Subcutaneous abdominal adipose tissue (tissue), 5 donors: ENCODE measurements at regions not wholly inside any gene's neighbourhood (a gene's known extent, or its start where the extent isn't known, plus 50 kb on each side); places are given as distances from the start of the nearest gene placed in this dataset.
"Not testable (repeated sequence)": the region's sequence is repeated elsewhere in the genome, so short reads cannot be mapped to it uniquely, and the experiment has no call there.

Experiments
- H3K27ac ChIP-seq: one replicate; pipeline ENCODE4 v1.7.0; 2013; ENCODE audit warnings: low read depth, mild to moderate bottlenecking, inconsistent platforms, low read length, moderate library complexity
- H3K27me3 ChIP-seq, 5 donors: one replicate each; pipeline ENCODE4 v1.7.0; 2013; ENCODE audit warnings: low read length in 5 of 5, inconsistent platforms in 1 of 5; ENCODE audit not compliant: control insufficient read depth in 5 of 5, insufficient read depth in 4 of 5
- H3K36me3 ChIP-seq, 5 donors: one replicate each; pipeline ENCODE4 v1.7.0; 2013; ENCODE audit warnings: low read length in 5 of 5; ENCODE audit not compliant: control insufficient read depth in 5 of 5, insufficient read depth in 5 of 5
- H3K4me1 ChIP-seq, 5 donors: one replicate each; pipeline ENCODE4 v1.7.0; 2013; ENCODE audit warnings: low read length in 5 of 5, mild to moderate bottlenecking in 3 of 5, moderate library complexity in 1 of 5; ENCODE audit not compliant: control insufficient read depth in 5 of 5, insufficient read depth in 5 of 5
- H3K4me3 ChIP-seq, 5 donors: one replicate each; pipeline ENCODE4 v1.7.0; 2013; ENCODE audit warnings: low read length in 5 of 5, low read depth in 1 of 5
- H3K9ac ChIP-seq, 5 donors: one replicate each; pipeline ENCODE4 v1.7.0; 2013; ENCODE audit warnings: low read length in 5 of 5, mild to moderate bottlenecking in 4 of 5, moderate library complexity in 3 of 5
- H3K9me3 ChIP-seq, 5 donors: one replicate each; pipeline ENCODE4 v1.7.0; 2013; ENCODE audit warnings: low read length in 5 of 5; ENCODE audit not compliant: control insufficient read depth in 5 of 5
- donor health status: healthy.
- donor health status: healthy.
- donor health status: healthy.
- donor health status: healthy.
- donor health status: healthy.

GRCh38 chr1:146308892-146309291 lies 80.1 kb upstream of the NOTCH2NLA start:
- not testable (repeated sequence) for H3K9ac ChIP-seq, H3K9me3 ChIP-seq, H3K27ac ChIP-seq, H3K4me3 ChIP-seq, H3K27me3 ChIP-seq, H3K36me3 ChIP-seq, H3K4me1 ChIP-seq

GRCh38 chr1:146308152-146308551 lies 79.3 kb upstream of the NOTCH2NLA start:
- H3K27me3 ChIP-seq, H3K4me1 ChIP-seq, H3K4me3 ChIP-seq, H3K9ac ChIP-seq, H3K36me3 ChIP-seq, H3K27ac ChIP-seq, H3K9me3 ChIP-seq: not testable (repeated sequence)

- H3K27me3 ChIP-seq, H3K4me3 ChIP-seq, H3K4me1 ChIP-seq, H3K9me3 ChIP-seq, H3K27ac ChIP-seq, H3K36me3 ChIP-seq, H3K9ac ChIP-seq: not testable (repeated sequence)
Observed at GRCh38 chr1:146307632-146308031, 78.8 kb upstream of the NOTCH2NLA start.

- not testable (repeated sequence) for H3K4me3 ChIP-seq, H3K36me3 ChIP-seq, H3K27me3 ChIP-seq, H3K4me1 ChIP-seq, H3K9ac ChIP-seq, H3K9me3 ChIP-seq, H3K27ac ChIP-seq
Observed at GRCh38 chr1:146306651-146307050, 77.8 kb upstream of the NOTCH2NLA start.

- H3K4me3 ChIP-seq, H3K27ac ChIP-seq, H3K9me3 ChIP-seq, H3K36me3 ChIP-seq, H3K9ac ChIP-seq, H3K4me1 ChIP-seq, H3K27me3 ChIP-seq: not testable (repeated sequence)
Observed at GRCh38 chr1:146305442-146305841, 76.6 kb upstream of the NOTCH2NLA start.

- H3K4me3 ChIP-seq, H3K9me3 ChIP-seq, H3K27ac ChIP-seq, H3K4me1 ChIP-seq, H3K9ac ChIP-seq, H3K36me3 ChIP-seq, H3K27me3 ChIP-seq: not testable (repeated sequence)
Observed at GRCh38 chr1:146298575-146298897, 69.7 kb upstream of the NOTCH2NLA start.

- H3K27ac ChIP-seq, H3K9me3 ChIP-seq, H3K9ac ChIP-seq: not testable (repeated sequence)
Observed at GRCh38 chr1:146297781-146298574, 69.2 kb upstream of the NOTCH2NLA start.

GRCh38 chr1:146292940-146293936 lies 64.4 kb upstream of the NOTCH2NLA start:
- H3K4me3 ChIP-seq, H3K9ac ChIP-seq, H3K36me3 ChIP-seq, H3K4me1 ChIP-seq, H3K27ac ChIP-seq, H3K9me3 ChIP-seq, H3K27me3 ChIP-seq: not testable (repeated sequence)

More at GRCh38 chr1:146297781-146298574, 69.2 kb upstream of the NOTCH2NLA start:
- not testable (repeated sequence) for H3K27me3 ChIP-seq, H3K4me1 ChIP-seq, H3K36me3 ChIP-seq, H3K4me3 ChIP-seq

GRCh38 chr1:146292424-146292823 lies 63.6 kb upstream of the NOTCH2NLA start:
- not testable (repeated sequence) for H3K27me3 ChIP-seq, H3K36me3 ChIP-seq, H3K4me3 ChIP-seq, H3K9me3 ChIP-seq, H3K4me1 ChIP-seq, H3K27ac ChIP-seq, H3K9ac ChIP-seq

GRCh38 chr1:146287881-146288280 lies 59.1 kb upstream of the NOTCH2NLA start:
- not testable (repeated sequence) for H3K9ac ChIP-seq, H3K36me3 ChIP-seq, H3K27ac ChIP-seq, H3K9me3 ChIP-seq, H3K4me1 ChIP-seq, H3K27me3 ChIP-seq, H3K4me3 ChIP-seq
